ENCODE measurements at regions not wholly inside any gene's neighbourhood (a gene's known extent, or its start where the extent isn't known, plus 50 kb on each side); places are given as distances from the start of the nearest gene placed in this dataset.
A peak's percentile ranks its signal among the peaks of the same experiment; 100 is the strongest.

DNA sequence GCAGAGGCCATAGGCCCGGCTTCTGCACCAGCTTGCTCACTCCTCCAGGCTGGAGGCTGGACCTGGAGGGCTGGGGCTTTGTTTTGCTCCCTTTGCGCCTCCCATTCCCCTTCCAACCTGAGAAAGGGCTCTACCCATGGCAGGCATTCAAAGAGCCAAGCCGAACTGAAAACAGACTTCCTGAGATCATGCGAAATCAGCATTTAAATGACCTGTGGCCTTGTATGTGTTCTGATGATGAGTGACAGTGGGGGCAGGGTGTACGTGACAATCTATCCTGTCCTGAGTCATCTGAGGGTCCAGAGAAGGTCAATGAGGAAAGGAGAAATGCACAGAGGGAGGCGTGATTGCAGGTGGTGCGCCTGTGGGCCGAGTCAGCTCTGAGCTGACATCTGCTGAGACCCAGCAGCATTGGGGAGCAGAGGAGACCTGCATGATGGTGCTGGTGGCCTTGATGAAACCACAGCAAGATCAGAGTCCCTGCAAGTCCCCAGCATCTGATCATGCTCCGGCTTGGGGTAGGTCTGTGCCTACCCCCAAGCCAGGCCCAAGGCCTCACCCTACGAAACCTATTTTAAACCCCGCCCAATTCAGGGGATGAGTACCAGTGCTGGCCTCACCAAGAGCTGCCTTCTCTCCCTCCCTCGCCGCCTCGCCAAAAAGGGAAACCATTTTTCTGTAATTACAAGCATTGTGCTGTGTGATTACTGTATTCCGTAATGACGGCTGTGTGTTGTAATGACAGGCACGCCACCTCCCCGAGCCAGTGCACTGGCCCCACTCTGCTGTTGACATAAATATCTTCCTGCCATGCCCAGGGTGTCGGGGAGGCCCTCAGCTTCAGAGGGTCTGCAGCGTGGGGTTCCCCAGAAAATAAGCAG is 95.2 kb upstream of the ANO1 start:
- Histone ChIP-seq H3K4me2 (ENCODE audit: low read length, poor library complexity, severe bottlenecking) (no peak overlapping the region), H3K9ac (ENCODE audit: low read length) (no peak overlapping the region), H2BK120ac (ENCODE audit: low read depth, low read length) (no peak overlapping the region), H4K91ac (ENCODE audit: low read length) (peak overlapping the region; percentile 67), H3K4ac (ENCODE audit: low read depth in 1 of 2, low read length in 2 of 2) (no peak overlapping the region), H3K27me3 (ENCODE audit: control insufficient read depth in 1 of 2, insufficient read depth in 1 of 2, low read length in 2 of 2) (peaks cover 79 to 83% of the 10 kb centered on the region in 2 experiments), H2AK5ac (ENCODE audit: low read length, severe bottlenecking) (no peak overlapping the region), H3K23ac (ENCODE audit: low read length in 2 of 2) (no peak overlapping the region), H3K27ac (ENCODE audit: low read length, poor library complexity, severe bottlenecking) (no peak overlapping the region), H3K36me3 (ENCODE audit: control insufficient read depth in 1 of 2, insufficient read depth in 2 of 2, low read depth in 1 of 2, low read length in 2 of 2) (no peaks in the 10 kb centered on the region), H2BK15ac (ENCODE audit: low read depth, poor library complexity, severe bottlenecking) (no peak overlapping the region), H3K4me1 (ENCODE audit: control insufficient read depth, insufficient read depth, low read depth, low read length) (peaks cover 11% of the 10 kb centered on the region), H3K4me3 (ENCODE audit: insufficient read depth in 1 of 2, low read depth in 1 of 2, low read length in 2 of 2) (no peak overlapping the region), H2AFZ (ENCODE audit: low read depth, low read length) (no peak overlapping the region), H3K14ac (ENCODE audit: low read length in 2 of 2) (no peak overlapping the region), H4K8ac (ENCODE audit: low read length) (no peak overlapping the region), H3K9me3 (ENCODE audit: control insufficient read depth, low read length) (no peaks in the 10 kb centered on the region), H3K18ac (ENCODE audit: low read depth in 1 of 2, low read length in 2 of 2) (no peak overlapping the region), H2BK12ac (ENCODE audit: low read length in 2 of 2) (peak overlapping the region in 1 of 2 experiments; percentile 47), H2BK5ac (ENCODE audit: low read depth, low read length, poor library complexity, severe bottlenecking) (no peak overlapping the region), H3K79me1 (replicated peaks; ENCODE audit: low read length, poor library complexity, severe bottlenecking) (no peaks in the 10 kb centered on the region)
- DNase-seq, result no peak
- 77% methylated on average over 20 of the region's 20 CpGs for WGBS

DNA sequence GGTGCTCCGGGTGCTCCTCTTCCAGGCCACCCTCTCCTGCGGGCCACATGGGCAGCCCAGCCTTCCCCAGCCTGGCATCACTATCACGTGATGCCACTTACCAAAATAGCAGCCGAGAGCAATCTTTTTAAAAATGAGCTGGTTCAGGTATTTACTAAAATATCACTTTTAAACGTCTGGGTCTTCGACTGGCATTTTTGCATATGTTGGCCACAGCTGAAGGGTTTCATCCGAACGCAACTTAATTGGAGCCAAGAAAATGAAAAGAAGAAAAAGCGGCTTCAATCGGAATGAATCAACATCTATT is 94.6 kb upstream of the ANO1 start:
- Histone ChIP-seq H2AFZ (ENCODE audit: low read depth, low read length) (no peak overlapping the region), H4K8ac (ENCODE audit: low read length) (no peak overlapping the region), H4K91ac (ENCODE audit: low read length) (no peak overlapping the region), H3K27me3 (ENCODE audit: control insufficient read depth in 1 of 2, insufficient read depth in 1 of 2, low read length in 2 of 2) (peaks cover 83% of the 10 kb centered on the region in 2 experiments), H3K23ac (ENCODE audit: low read length in 2 of 2) (no peak overlapping the region), H3K9me3 (ENCODE audit: control insufficient read depth, low read length) (no peaks in the 10 kb centered on the region), H2BK15ac (ENCODE audit: low read depth, poor library complexity, severe bottlenecking) (no peak overlapping the region), H2BK5ac (ENCODE audit: low read depth, low read length, poor library complexity, severe bottlenecking) (no peak overlapping the region), H3K9ac (ENCODE audit: low read length) (no peak overlapping the region), H3K4me1 (ENCODE audit: control insufficient read depth, insufficient read depth, low read depth, low read length) (peaks cover 11% of the 10 kb centered on the region), H3K4me3 (ENCODE audit: insufficient read depth in 1 of 2, low read depth in 1 of 2, low read length in 2 of 2) (no peak overlapping the region), H2BK120ac (ENCODE audit: low read depth, low read length) (no peak overlapping the region), H3K18ac (ENCODE audit: low read depth in 1 of 2, low read length in 2 of 2) (no peak overlapping the region), H3K4me2 (ENCODE audit: low read length, poor library complexity, severe bottlenecking) (no peak overlapping the region), H2BK12ac (ENCODE audit: low read length in 2 of 2) (no peak overlapping the region), H3K79me1 (replicated peaks; ENCODE audit: low read length, poor library complexity, severe bottlenecking) (no peaks in the 10 kb centered on the region), H3K27ac (ENCODE audit: low read length, poor library complexity, severe bottlenecking) (no peak overlapping the region), H3K14ac (ENCODE audit: low read length in 2 of 2) (no peak overlapping the region), H2AK5ac (ENCODE audit: low read length, severe bottlenecking) (no peak overlapping the region), H3K36me3 (ENCODE audit: control insufficient read depth in 1 of 2, insufficient read depth in 2 of 2, low read depth in 1 of 2, low read length in 2 of 2) (no peaks in the 10 kb centered on the region), H3K4ac (ENCODE audit: low read depth in 1 of 2, low read length in 2 of 2) (no peak overlapping the region)
- 84% methylated on average over 8 of the region's 10 CpGs for WGBS
- DNase-seq, result no peak

- Histone ChIP-seq H2BK5ac (ENCODE audit: low read depth, low read length, poor library complexity, severe bottlenecking) (no peak overlapping the region), H3K4me1 (ENCODE audit: control insufficient read depth, insufficient read depth, low read depth, low read length) (peaks cover 11% of the 10 kb centered on the region), H3K27me3 (ENCODE audit: control insufficient read depth in 1 of 2, insufficient read depth in 1 of 2, low read length in 2 of 2) (peaks cover 83% of the 10 kb centered on the region in 2 experiments), H3K4ac (ENCODE audit: low read depth in 1 of 2, low read length in 2 of 2) (no peak overlapping the region), H4K8ac (ENCODE audit: low read length) (no peak overlapping the region), H2BK120ac (ENCODE audit: low read depth, low read length) (no peak overlapping the region), H3K23ac (ENCODE audit: low read length in 2 of 2) (no peak overlapping the region), H4K91ac (ENCODE audit: low read length) (no peak overlapping the region), H3K4me2 (ENCODE audit: low read length, poor library complexity, severe bottlenecking) (no peak overlapping the region), H3K36me3 (ENCODE audit: control insufficient read depth in 1 of 2, insufficient read depth in 2 of 2, low read depth in 1 of 2, low read length in 2 of 2) (no peaks in the 10 kb centered on the region), H2BK15ac (ENCODE audit: low read depth, poor library complexity, severe bottlenecking) (no peak overlapping the region), H2AFZ (ENCODE audit: low read depth, low read length) (no peak overlapping the region), H2AK5ac (ENCODE audit: low read length, severe bottlenecking) (no peak overlapping the region), H3K27ac (ENCODE audit: low read length, poor library complexity, severe bottlenecking) (no peak overlapping the region), H3K4me3 (ENCODE audit: insufficient read depth in 1 of 2, low read depth in 1 of 2, low read length in 2 of 2) (no peak overlapping the region), H2BK12ac (ENCODE audit: low read length in 2 of 2) (no peak overlapping the region), H3K14ac (ENCODE audit: low read length in 2 of 2) (no peak overlapping the region), H3K79me1 (replicated peaks; ENCODE audit: low read length, poor library complexity, severe bottlenecking) (no peaks in the 10 kb centered on the region), H3K9ac (ENCODE audit: low read length) (no peak overlapping the region), H3K18ac (ENCODE audit: low read depth in 1 of 2, low read length in 2 of 2) (no peak overlapping the region), H3K9me3 (ENCODE audit: control insufficient read depth, low read length) (no peaks in the 10 kb centered on the region)
- WGBS, result 43% methylated on average over 8 of the region's 10 CpGs
- no peak for DNase-seq
These were observed 94.1 kb upstream of the ANO1 start for GRCh38 chr11:69983897-69984438.

DNA sequence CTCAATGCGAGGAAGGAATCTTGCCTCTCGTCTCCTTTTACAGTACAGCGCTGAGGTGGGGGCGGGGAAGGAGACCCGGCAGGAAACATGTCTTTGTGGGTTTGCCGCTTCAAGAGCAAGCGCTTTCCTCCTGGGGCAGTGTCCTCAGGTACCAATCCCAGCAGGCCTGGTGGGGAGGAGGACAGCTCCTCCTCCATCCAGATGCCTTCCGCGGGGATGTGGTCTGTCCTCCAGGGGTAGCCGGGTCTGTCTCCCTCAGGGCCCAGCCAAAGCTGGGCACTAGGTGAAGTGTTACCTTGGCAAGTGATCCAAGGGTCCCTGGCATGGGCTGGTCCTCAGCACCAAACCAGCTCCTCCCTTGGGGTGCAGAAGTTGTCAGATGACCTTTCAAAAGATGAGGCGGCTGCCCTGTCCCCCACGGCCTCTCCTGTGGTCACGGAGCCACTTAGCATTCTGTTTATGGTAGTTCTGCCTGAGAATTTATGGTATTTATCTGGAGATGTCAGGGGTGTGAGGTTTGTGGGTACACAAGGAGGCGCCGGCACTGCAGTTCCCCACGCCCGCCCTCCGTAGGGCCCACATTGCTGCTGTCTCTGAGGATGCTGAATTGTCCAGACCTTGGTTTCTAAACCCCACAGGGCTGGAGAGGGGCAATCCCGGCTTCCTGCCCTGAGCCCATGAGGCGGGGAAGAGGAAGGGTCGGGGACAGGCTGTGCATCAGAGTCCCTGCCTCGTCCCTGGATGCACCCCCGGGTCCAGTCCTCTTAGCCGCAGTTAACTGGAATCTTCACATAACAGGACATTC is 93.5 kb upstream of the ANO1 start:
- no peak overlapping the region for H2AK5ac ChIP-seq (ENCODE audit: low read length, severe bottlenecking)
- whole genome bisulfite sequencing, result 5% methylated on average over 19 of the region's 24 CpGs
- peaks cover 11% of the 10 kb centered on the region for H3K4me1 ChIP-seq (ENCODE audit: control insufficient read depth, insufficient read depth, low read depth, low read length)
- H3K79me1 ChIP-seq (replicated peaks; ENCODE audit: low read length, poor library complexity, severe bottlenecking), result no peaks in the 10 kb centered on the region
- H2BK5ac ChIP-seq (ENCODE audit: low read depth, low read length, poor library complexity, severe bottlenecking), result no peak overlapping the region
- H3K23ac ChIP-seq (ENCODE audit: low read length in 2 of 2), result peak overlapping the region in 1 of 2 experiments; percentile 23
- H3K27ac ChIP-seq (ENCODE audit: low read length, poor library complexity, severe bottlenecking), result no peak overlapping the region
- H3K4me2 ChIP-seq (ENCODE audit: low read length, poor library complexity, severe bottlenecking), result no peak overlapping the region
- peak overlapping the region in 1 of 2 experiments; percentile 28 for H3K18ac ChIP-seq (ENCODE audit: low read depth in 1 of 2, low read length in 2 of 2)
- no peak overlapping the region for H4K8ac ChIP-seq (ENCODE audit: low read length)
- H3K9ac ChIP-seq (ENCODE audit: low read length), result no peak overlapping the region
- H3K14ac ChIP-seq (ENCODE audit: low read length in 2 of 2), result no peak overlapping the region
- no peak overlapping the region for H3K4me3 ChIP-seq (ENCODE audit: insufficient read depth in 1 of 2, low read depth in 1 of 2, low read length in 2 of 2)
- no peak overlapping the region for H2BK120ac ChIP-seq (ENCODE audit: low read depth, low read length)
- peak; percentile 18 for DNase-seq
- H2AFZ ChIP-seq (ENCODE audit: low read depth, low read length), result no peak overlapping the region
- H3K4ac ChIP-seq (ENCODE audit: low read depth in 1 of 2, low read length in 2 of 2), result peak overlapping the region in 1 of 2 experiments; percentile 64
- no peak overlapping the region for H2BK15ac ChIP-seq (ENCODE audit: low read depth, poor library complexity, severe bottlenecking)
- H3K36me3 ChIP-seq (ENCODE audit: control insufficient read depth in 1 of 2, insufficient read depth in 2 of 2, low read depth in 1 of 2, low read length in 2 of 2), result no peaks in the 10 kb centered on the region
- peaks cover 83% of the 10 kb centered on the region in 2 experiments for H3K27me3 ChIP-seq (ENCODE audit: control insufficient read depth in 1 of 2, insufficient read depth in 1 of 2, low read length in 2 of 2)
- H3K9me3 ChIP-seq (ENCODE audit: control insufficient read depth, low read length), result no peaks in the 10 kb centered on the region
- H4K91ac ChIP-seq (ENCODE audit: low read length), result no peak overlapping the region
- H2BK12ac ChIP-seq (ENCODE audit: low read length in 2 of 2), result peak overlapping the region; percentile 5 to 59
